ENCODE measurements at regions not wholly inside any gene's neighbourhood (a gene's known extent, or its start where the extent isn't known, plus 50 kb on each side); places are given as distances from the start of the nearest gene placed in this dataset.
"Not testable (repeated sequence)": the region's sequence is repeated elsewhere in the genome, so short reads cannot be mapped to it uniquely, and the experiment has no call there.

DNA sequence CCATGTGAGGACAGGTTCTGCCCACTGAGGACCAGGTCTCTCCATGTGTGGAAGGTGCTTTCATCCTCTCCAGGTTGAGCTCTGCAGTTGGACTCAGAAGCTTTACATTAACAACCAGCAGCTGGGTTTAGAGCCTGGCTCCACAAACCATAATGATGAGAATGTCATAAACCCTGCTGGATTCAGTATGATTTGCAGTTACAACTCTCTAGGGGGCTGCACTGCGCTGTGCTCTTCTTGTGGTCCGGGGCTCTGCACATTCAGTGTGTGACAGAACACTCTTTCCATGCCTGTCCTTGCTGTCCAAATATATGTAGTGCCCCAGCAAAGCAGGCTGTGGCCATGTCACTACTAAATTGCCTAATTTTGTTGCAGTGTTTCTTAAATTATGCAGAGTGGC, 334.3 kb downstream of the ICE1 start:
- Mint-ChIP-seq H3K36me3 (ENCODE audit: low read depth) (no peaks in the 10 kb centered on the region), H3K4me1 (no peaks in the 10 kb centered on the region), H3K4me3 (no peak overlapping the region), H3K27ac (no peak overlapping the region), H3K9me3 (peaks cover 10% of the 10 kb centered on the region), H3K27me3 (peaks cover 11% of the 10 kb centered on the region)
- no peak for ATAC-seq (replicated peaks)

DNA sequence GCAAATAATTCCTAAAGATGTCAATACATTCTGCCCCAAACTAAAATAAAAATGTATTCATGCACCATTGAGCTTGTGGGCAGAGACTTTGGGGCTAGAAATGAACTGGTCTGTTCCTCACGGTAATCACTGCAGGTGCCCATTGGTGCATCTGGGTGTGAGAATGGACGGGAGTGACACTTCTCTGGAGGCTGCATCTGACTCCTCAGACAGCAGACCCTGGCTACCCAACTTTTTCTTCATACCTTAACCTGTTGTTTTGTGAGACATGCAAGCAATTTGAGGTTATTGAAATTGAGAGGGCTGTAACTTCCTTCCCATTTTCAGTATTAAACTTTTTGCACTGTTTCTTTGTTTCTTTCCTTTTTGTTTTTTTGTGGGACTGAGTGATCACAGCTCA, 333.4 kb downstream of the ICE1 start:
- Mint-ChIP-seq H3K36me3 (ENCODE audit: low read depth) (no peaks in the 10 kb centered on the region), H3K27me3 (peaks cover 11% of the 10 kb centered on the region), H3K4me3 (no peak overlapping the region), H3K9me3 (peaks cover 10% of the 10 kb centered on the region), H3K27ac (no peak overlapping the region), H3K4me1 (no peaks in the 10 kb centered on the region)
- ATAC-seq (replicated peaks): no peak

DNA sequence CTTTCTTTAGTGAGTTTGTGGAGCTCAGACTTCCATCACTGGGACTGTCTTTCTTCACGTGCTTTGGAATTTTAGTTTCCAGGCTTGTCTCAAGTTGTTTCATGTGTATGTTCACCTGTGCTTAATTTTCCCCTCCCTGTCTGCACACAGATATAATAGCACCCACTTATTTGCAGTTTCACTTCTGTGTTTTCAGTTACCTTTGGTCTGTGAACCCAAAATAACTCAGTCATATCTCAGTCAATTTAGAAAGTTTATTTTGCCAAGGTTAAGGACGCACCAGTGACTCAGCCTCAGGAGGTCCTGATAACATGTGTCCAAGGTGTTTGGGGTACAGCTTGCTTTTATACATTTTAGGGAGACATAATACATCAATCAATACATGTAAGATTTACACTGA, 330.4 kb downstream of the ICE1 start:
- H3K36me3 Mint-ChIP-seq (ENCODE audit: low read depth): no peaks in the 10 kb centered on the region
- no peak overlapping the region for H3K4me3 Mint-ChIP-seq
- peaks cover 11% of the 10 kb centered on the region for H3K27me3 Mint-ChIP-seq
- peaks cover 5% of the 10 kb centered on the region for H3K9me3 Mint-ChIP-seq
- no peak overlapping the region for H3K27ac Mint-ChIP-seq
- no peak for ATAC-seq (replicated peaks)
- H3K4me1 Mint-ChIP-seq: no peaks in the 10 kb centered on the region

DNA sequence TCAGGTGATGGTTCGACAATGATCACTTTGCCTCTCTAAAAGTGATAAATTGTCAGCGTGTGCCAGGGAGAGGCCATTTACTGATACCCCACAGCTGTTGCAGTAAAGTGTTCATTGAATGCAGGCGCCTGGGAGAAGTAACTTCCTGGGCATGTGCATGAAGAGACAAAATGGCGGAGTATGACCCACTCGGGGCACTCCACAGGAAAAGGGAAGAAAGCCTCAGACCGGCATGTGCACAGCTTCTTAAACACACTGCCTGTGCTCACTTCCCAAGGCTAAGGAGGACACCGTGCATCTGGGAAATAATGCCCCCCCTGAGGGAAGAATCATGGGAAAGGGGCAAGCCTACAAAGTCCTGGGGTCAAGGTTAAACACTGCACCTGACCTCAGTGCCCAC, 329.5 kb downstream of the ICE1 start:
- Mint-ChIP-seq H3K4me3 (no peak overlapping the region), H3K27ac (no peak overlapping the region), H3K4me1 (no peaks in the 10 kb centered on the region), H3K9me3 (peaks cover 5% of the 10 kb centered on the region), H3K36me3 (ENCODE audit: low read depth) (no peaks in the 10 kb centered on the region), H3K27me3 (peaks cover 11% of the 10 kb centered on the region)
- no peak for ATAC-seq (replicated peaks)

DNA sequence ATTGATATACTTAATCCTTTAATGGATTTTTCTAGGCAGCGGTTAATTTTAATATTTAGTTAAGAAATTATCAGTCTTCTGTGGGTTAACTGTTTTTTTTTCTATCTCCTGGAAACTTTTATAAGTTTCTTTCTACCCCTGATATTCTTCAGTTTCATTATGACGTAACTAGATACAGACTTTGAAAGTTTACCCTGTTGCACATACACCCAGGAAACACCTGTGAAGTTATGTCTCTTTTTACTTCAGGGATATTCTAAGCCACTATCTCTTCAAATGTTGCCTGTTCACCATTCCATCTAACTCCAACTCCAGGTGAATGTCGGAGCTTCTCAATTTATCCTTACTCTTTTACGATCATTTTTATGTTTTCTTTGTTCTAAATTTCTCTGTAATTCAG, 329.0 kb downstream of the ICE1 start:
- H3K4me3 Mint-ChIP-seq: no peak overlapping the region
- no peak overlapping the region for H3K27ac Mint-ChIP-seq
- ATAC-seq (replicated peaks): no peak
- peaks cover 11% of the 10 kb centered on the region for H3K27me3 Mint-ChIP-seq
- H3K4me1 Mint-ChIP-seq: no peaks in the 10 kb centered on the region
- H3K9me3 Mint-ChIP-seq: peaks cover 5% of the 10 kb centered on the region
- H3K36me3 Mint-ChIP-seq (ENCODE audit: low read depth): no peaks in the 10 kb centered on the region

DNA sequence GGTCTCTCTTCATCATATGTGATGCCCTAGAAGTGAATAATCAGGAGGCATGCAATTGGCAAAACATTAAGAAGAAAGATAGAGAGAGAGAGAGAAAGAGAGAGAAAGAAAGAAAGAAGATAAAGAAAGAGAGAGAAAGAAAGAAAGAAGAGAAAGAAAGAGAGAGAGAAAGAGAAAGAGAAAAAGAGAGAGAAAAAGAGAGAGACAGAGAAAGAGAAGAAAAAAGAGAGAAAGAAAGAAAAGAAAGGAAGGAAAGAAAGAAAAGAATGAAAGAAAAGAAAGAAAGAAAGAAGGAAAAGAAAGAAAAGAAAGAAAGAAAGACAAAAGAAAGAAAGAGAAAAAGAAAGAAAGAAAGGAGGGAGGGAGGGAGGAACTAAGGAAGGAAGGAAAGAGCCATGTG, 318.9 kb downstream of the ICE1 start:
- H3K4me3 Mint-ChIP-seq: no peak overlapping the region
- ATAC-seq (replicated peaks): no peak
- H3K27me3 Mint-ChIP-seq: peaks cover 3% of the 10 kb centered on the region
- no peaks in the 10 kb centered on the region for H3K4me1 Mint-ChIP-seq
- H3K9me3 Mint-ChIP-seq: peaks cover 20% of the 10 kb centered on the region
- no peaks in the 10 kb centered on the region for H3K36me3 Mint-ChIP-seq (ENCODE audit: low read depth)
- no peak overlapping the region for H3K27ac Mint-ChIP-seq

DNA sequence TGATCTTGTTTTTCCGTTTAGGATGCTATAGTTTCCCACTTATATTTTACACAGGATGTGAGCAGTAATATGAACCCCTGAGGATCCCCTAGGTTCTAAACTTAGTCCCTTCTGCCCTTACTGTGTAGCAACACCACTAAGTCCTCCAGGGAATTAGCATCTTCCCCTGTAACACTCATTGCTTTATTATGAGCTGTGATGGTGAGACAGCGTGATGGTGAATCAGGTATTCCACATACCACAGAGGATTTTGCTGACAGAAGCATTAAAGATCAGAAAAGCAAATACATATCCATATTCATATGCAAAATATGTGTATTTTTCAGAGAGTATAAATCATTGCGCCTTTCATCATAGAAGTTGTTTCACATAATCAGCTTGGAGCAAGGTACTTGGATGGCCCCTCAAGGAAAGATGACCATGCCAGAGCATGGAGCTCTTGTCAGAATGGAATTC, 317.0 kb downstream of the ICE1 start:
- H3K27me3 Mint-ChIP-seq: peaks cover 11% of the 10 kb centered on the region
- ATAC-seq (replicated peaks): no peak
- no peaks in the 10 kb centered on the region for H3K4me1 Mint-ChIP-seq
- H3K36me3 Mint-ChIP-seq (ENCODE audit: low read depth): no peaks in the 10 kb centered on the region
- H3K9me3 Mint-ChIP-seq: peaks cover 9% of the 10 kb centered on the region
- no peak overlapping the region for H3K4me3 Mint-ChIP-seq
- no peak overlapping the region for H3K27ac Mint-ChIP-seq

DNA sequence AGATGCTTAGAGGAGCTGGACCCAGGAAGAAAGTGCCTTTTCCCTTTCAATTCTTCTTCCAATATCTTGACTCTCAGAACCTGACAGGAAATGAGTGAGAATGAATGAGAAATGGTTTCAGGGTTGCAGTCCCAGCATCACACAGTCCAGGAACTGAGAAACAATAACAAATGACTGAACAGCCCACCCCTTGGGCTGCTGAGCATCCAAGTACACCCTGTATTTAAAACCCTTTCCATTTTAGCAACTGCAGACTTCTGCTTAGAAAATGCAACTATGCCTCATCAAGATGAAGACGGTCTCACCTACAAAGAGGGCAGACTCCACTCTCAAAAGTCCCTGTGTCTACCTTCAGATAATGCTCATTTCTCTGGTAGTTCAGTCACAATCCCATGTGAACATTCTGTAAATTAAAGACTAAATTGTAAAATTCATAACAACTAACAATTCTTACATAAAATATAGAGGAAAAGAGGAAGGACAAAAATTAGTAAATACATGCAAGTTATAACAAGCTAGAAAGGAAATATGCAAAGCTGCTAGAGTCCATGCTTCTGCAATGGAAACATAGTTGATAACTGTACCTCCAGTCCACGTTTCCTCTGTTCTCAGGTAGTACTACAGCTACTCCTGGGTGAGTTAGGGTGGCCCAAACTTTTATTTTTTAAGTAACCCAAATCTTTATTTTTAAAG, 316.5 kb downstream of the ICE1 start:
- no peak for ATAC-seq (replicated peaks)
- H3K27ac Mint-ChIP-seq: no peak overlapping the region
- H3K27me3 Mint-ChIP-seq: peaks cover 11% of the 10 kb centered on the region
- no peak overlapping the region for H3K4me3 Mint-ChIP-seq
- peaks cover 6% of the 10 kb centered on the region for H3K9me3 Mint-ChIP-seq
- no peaks in the 10 kb centered on the region for H3K4me1 Mint-ChIP-seq
- H3K36me3 Mint-ChIP-seq (ENCODE audit: low read depth): no peaks in the 10 kb centered on the region

DNA sequence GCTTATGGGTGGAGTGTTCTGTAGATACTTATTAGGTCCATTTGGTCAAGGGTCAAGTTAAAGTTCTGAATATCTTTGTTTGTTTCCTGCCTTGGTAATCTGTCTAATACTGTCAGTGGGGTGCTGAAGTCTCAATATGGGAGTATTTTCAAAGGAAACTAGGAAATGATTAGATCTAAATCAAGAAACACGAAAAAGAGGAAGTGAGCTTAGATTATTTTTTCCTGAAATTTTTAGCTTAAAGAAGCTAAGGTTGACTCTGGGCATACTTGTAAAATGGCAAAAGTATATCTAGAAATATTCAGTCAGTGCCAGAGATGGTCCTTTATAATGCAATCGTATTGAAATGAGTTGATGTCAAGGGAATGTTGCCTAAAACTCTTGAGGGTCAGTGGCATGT, 313.5 kb downstream of the ICE1 start:
- H3K27me3 Mint-ChIP-seq: peaks cover 15% of the 10 kb centered on the region
- no peaks in the 10 kb centered on the region for H3K4me1 Mint-ChIP-seq
- no peaks in the 10 kb centered on the region for H3K36me3 Mint-ChIP-seq (ENCODE audit: low read depth)
- no peak overlapping the region for H3K27ac Mint-ChIP-seq
- no peaks in the 10 kb centered on the region for H3K9me3 Mint-ChIP-seq
- no peak overlapping the region for H3K4me3 Mint-ChIP-seq
- ATAC-seq (replicated peaks): no peak

DNA sequence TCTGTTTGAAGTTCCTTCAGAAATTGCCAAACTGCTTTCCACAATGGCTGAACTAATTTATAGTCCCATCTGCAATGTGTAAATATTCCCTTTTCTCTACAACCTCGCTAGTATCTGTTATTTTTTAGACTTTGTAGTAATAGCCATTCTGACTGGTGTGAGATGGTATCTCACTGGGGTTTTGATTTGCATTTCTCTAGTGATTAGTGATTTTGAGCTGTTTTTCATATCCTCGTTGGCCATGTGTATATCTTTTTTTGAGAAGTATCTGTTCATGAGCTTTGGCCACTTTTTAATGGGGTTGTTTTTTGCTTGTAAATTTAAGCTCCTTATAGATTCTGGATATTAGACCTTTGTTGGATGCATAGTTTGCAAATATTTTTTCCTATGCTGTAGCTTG, 310.6 kb downstream of the ICE1 start:
- H3K9me3 Mint-ChIP-seq; ATAC-seq (replicated peaks); H3K27ac Mint-ChIP-seq; H3K4me3 Mint-ChIP-seq; H3K4me1 Mint-ChIP-seq; H3K36me3 Mint-ChIP-seq (ENCODE audit: low read depth): not testable (repeated sequence)
- peaks cover 15% of the 10 kb centered on the region for H3K27me3 Mint-ChIP-seq

DNA sequence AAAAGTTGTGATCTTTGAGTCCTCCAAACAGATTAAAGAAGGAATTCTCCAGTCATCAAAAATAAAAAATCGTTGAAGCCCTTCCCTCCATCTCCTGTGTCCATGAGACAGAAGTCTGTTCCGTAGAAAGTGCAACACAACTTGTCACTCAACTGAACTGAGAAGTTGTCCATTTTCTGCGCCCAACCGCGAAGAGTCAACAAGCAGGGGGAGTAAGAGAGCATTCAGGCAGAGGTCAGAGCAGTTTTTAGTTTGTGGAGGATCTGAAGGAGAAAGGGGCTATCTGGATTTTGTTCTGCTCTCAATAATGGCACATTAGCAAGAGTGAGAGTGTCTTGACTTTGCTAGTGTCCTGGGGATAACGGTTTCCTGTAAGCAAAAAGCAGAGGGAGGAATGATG, 303.9 kb downstream of the ICE1 start:
- Mint-ChIP-seq H3K4me3 (no peak overlapping the region), H3K27me3 (peaks cover 7% of the 10 kb centered on the region), H3K36me3 (ENCODE audit: low read depth) (no peaks in the 10 kb centered on the region), H3K4me1 (no peaks in the 10 kb centered on the region), H3K27ac (no peak overlapping the region), H3K9me3 (no peaks in the 10 kb centered on the region)
- ATAC-seq (replicated peaks): no peak

DNA sequence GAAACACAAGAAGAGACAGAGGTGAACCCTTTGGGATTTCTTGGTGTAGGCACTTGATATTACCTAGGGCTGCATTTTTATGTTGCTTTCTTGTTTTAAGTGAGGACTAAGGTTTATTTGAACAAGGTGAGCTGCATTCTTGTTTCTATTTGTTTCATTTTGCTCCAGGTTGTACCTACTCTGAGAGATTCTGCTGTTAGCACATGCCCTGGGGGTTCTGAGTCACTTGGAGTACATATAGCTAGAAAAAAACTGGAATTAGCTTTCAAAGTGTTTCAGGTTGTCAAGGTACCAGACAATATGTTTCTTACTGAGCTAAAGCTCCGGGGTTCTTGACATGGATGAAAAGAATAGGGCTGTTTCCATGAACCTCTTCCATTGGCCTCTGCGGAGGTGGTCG, 299.4 kb downstream of the ICE1 start:
- Mint-ChIP-seq H3K4me1 (no peaks in the 10 kb centered on the region), H3K9me3 (no peaks in the 10 kb centered on the region), H3K27me3 (peaks cover 7% of the 10 kb centered on the region), H3K4me3 (no peak overlapping the region), H3K27ac (no peak overlapping the region), H3K36me3 (ENCODE audit: low read depth) (no peaks in the 10 kb centered on the region)
- no peak for ATAC-seq (replicated peaks)

DNA sequence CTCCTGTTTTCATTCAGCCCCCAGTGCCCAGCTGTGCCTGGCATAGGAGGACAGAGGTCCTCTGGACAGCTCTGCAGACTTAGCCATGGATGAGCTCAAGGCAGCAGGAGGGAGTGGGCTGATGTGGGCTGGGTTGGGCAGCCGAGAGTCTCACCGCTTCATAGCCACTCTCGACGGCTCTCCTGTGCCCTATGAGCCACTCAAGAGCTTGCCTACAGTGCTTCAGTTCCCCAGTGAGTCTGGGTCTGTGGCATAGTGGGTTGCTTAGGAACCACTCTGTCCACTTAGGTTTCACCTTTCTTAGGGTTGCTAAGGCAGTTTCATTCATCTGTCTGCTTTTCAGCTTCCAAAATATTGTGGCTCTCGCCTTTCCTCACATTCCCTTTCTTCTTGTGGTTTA, 296.8 kb downstream of the ICE1 start:
- Mint-ChIP-seq H3K27me3 (peaks cover 16% of the 10 kb centered on the region), H3K9me3 (no peaks in the 10 kb centered on the region), H3K4me1 (no peaks in the 10 kb centered on the region), H3K4me3 (no peak overlapping the region), H3K36me3 (ENCODE audit: low read depth) (no peaks in the 10 kb centered on the region), H3K27ac (no peak overlapping the region)
- no peak for ATAC-seq (replicated peaks)

DNA sequence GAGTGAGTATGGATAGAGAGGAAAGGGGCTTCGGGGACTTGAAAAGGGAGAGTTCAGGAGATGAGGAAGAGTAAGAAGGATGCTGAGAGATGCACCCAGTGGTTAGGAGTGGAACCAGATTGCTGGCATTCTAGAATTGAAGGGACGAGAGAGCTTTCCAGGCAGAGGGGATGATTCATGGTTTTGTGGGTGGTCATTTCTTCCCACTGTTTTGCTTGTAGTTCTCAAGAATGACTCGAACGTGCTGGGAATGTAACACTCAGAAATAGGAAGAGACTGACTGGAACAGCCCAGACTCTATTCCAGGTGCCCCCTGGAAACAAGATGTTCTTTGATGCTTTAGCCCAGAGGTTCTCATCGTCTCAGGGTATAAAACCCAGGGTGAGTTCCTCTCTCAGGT, 294.2 kb downstream of the ICE1 start:
- Mint-ChIP-seq H3K27ac (no peak overlapping the region), H3K4me1 (no peaks in the 10 kb centered on the region)
- ATAC-seq (replicated peaks): no peak

DNA sequence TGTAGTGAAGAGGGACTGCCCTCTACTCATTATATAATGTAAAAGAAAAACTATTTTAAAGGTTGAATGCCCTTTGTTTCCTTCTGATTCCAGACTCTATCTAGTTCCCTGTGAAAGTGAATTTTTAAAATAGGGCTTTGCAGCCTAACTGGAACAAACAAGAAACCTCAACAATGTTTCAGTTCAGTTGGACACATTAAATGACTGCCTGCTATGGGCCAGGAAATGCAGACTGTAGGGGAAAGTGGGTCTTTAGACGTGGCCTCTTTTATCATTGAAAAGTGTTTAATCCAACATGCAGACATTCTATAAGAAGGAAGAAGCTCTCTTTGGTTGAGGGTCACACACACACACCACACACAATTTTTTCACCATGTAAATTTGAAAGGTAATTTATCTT, 289.1 kb downstream of the ICE1 start:
- Mint-ChIP-seq H3K36me3 (ENCODE audit: low read depth) (no peaks in the 10 kb centered on the region), H3K4me3 (no peak overlapping the region), H3K27me3 (peaks cover 21% of the 10 kb centered on the region), H3K4me1 (no peaks in the 10 kb centered on the region), H3K27ac (no peak overlapping the region), H3K9me3 (no peaks in the 10 kb centered on the region)
- ATAC-seq (replicated peaks): no peak

More for the DNA sequence above, 294.2 kb downstream of the ICE1 start:
- H3K9me3 Mint-ChIP-seq: no peaks in the 10 kb centered on the region
- H3K36me3 Mint-ChIP-seq (ENCODE audit: low read depth): no peaks in the 10 kb centered on the region
- H3K4me3 Mint-ChIP-seq: no peak overlapping the region
- H3K27me3 Mint-ChIP-seq: peaks cover 16% of the 10 kb centered on the region

DNA sequence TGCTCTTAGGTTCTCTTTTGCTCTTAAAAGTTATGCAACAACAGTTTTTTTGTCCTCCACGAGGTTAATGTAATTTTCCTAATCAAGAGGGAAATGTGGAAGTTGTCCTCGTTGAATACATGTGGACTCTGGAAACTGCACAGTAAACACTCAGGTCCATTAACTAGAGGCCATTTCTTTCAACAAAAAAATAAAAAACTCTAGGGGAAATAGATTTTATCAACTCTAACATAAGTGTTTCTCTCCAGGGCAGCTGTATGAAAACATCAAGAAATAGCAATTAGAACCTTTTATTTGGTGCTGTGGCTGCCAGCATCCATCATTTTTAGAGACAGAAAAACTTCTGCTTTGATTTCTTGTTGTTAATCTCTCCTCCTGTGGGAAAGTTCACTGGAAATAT, 288.6 kb downstream of the ICE1 start:
- peaks cover 17% of the 10 kb centered on the region for H3K27me3 Mint-ChIP-seq
- H3K36me3 Mint-ChIP-seq (ENCODE audit: low read depth): no peaks in the 10 kb centered on the region
- no peak overlapping the region for H3K27ac Mint-ChIP-seq
- H3K4me1 Mint-ChIP-seq: no peaks in the 10 kb centered on the region
- H3K4me3 Mint-ChIP-seq: no peak overlapping the region
- ATAC-seq (replicated peaks): no peak
- H3K9me3 Mint-ChIP-seq: no peaks in the 10 kb centered on the region
